ENCODE measurements at regions not wholly inside any gene's neighbourhood (a gene's known extent, or its start where the extent isn't known, plus 50 kb on each side); places are given as distances from the start of the nearest gene placed in this dataset.

GRCh38 chr22:22133910-22134309 lies 110.7 kb upstream of the VPREB1 start:
- TF ChIP-seq POLR2A (IDR thresholded peaks at IDR 0.05) = no peak
- no peak for TF ChIP-seq EP300 (IDR thresholded peaks at IDR 0.05; ENCODE audit: low read depth)
- no peak for TF ChIP-seq POLR2AphosphoS5 (IDR thresholded peaks at IDR 0.05)
- no peak for TF ChIP-seq CTCF (IDR thresholded peaks at IDR 0.05)
- Histone ChIP-seq H3K4me1 (no peaks in the 10 kb centered on the region), H3K36me3 (no peaks in the 10 kb centered on the region), H3K27me3 (peaks cover 25% of the 10 kb centered on the region), H3K27ac (no peak overlapping the region), H3K9me3 (no peaks in the 10 kb centered on the region), H3K4me3 (no peak overlapping the region)
- in situ Hi-C loops (cut with MboI; ENCODE audit: low pct_ligation_motif_present in 1 of 4, low pct_unique_long_range_greater_than_20kb in 1 of 4, low sequenced_read_pairs in 3 of 4) (no loop called here), intact Hi-C loops (cut with DNase I; ENCODE audit: low total_unique reads) (no loop called here)
- WGBS, 2 donors (ENCODE audit: low coverage in 1 of 2) = 83 to 84% methylated on average over 5 of the region's 5 CpGs
- no peak for DNase-seq

DNA sequence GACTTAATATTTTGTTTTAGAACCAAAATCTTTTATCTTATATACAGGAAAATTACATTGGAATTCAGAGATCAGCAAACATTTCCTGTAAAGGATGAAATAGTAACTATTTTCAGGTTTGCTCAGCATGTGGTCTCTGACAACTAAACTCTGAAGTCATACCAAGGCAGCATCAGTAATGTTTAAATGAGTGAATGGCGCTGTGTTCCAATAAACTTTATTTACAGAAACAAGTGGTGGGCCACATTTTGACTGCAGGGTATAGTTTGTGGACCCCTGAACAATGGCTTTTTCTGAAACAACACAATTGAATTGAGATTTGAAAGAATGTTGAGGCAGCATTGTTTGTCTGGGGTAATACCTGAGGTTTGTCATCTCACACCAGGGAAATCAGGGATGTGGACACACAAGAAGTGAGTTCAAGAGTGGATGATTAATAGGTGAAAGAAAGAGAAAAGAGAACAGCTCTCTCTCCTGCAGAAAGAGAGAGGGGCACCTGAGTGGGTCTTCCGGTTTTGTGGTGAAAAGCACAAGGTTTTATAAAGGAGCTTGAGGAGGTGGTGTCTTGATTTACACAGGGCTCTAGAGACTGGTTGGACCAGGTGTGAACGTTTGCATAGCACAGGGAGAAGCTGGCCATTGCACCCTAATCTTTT lies 113.5 kb upstream of the VPREB1 start:
- intact Hi-C loops (cut with DNase I; ENCODE audit: low total_unique reads) (no loop called here), in situ Hi-C loops (cut with MboI; ENCODE audit: low pct_ligation_motif_present in 1 of 4, low pct_unique_long_range_greater_than_20kb in 1 of 4, low sequenced_read_pairs in 3 of 4) (no loop called here)
- WGBS, 2 donors (ENCODE audit: low coverage in 1 of 2) = 46 to 94% methylated on average over 2 to 3 of the region's 3 CpGs
- no peak for TF ChIP-seq POLR2AphosphoS5 (IDR thresholded peaks at IDR 0.05)
- no peak for TF ChIP-seq POLR2A (IDR thresholded peaks at IDR 0.05)
- TF ChIP-seq CTCF (IDR thresholded peaks at IDR 0.05) = no peak
- TF ChIP-seq EP300 (IDR thresholded peaks at IDR 0.05; ENCODE audit: low read depth) = no peak
- Histone ChIP-seq H3K9me3 (no peaks in the 10 kb centered on the region), H3K4me3 (no peak overlapping the region), H3K27ac (no peak overlapping the region), H3K27me3 (peaks cover 11% of the 10 kb centered on the region), H3K4me1 (no peaks in the 10 kb centered on the region), H3K36me3 (no peaks in the 10 kb centered on the region)
- no peak for DNase-seq

DNA sequence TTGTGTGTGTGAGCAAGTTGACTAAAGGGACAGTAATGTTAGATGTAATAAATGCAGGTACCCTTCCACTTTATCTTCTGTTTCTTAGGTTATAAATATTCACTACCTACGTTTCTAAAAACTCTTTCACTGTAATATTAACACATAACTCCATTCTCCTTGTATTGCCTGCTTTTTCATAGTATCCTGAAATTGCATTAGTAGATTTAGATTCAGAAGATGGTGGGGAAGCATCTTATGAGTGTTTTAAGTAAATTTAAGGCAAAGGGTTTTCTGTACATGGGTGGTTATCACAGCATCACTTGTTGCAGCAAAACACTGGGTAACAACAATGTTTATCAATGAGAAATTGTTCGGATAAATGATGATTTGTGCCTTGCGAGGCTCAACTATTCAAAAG lies 115.2 kb upstream of the VPREB1 start:
- in situ Hi-C loops (cut with MboI; ENCODE audit: low pct_ligation_motif_present in 1 of 4, low pct_unique_long_range_greater_than_20kb in 1 of 4, low sequenced_read_pairs in 3 of 4) = no loop called here
- Histone ChIP-seq H3K27me3 (peaks cover 5% of the 10 kb centered on the region), H3K27ac (no peak overlapping the region), H3K4me1 (no peaks in the 10 kb centered on the region), H3K9me3 (no peaks in the 10 kb centered on the region), H3K4me3 (no peak overlapping the region), H3K36me3 (no peaks in the 10 kb centered on the region)
- TF ChIP-seq CTCF (IDR thresholded peaks at IDR 0.05) (no peak), POLR2AphosphoS5 (IDR thresholded peaks at IDR 0.05) (no peak), EP300 (IDR thresholded peaks at IDR 0.05; ENCODE audit: low read depth) (no peak), POLR2A (IDR thresholded peaks at IDR 0.05) (no peak)
- intact Hi-C loops (cut with DNase I; ENCODE audit: low total_unique reads) = no loop called here
- 66 to 80% methylated on average over 3 of the region's 3 CpGs for WGBS, 2 donors (ENCODE audit: low coverage in 1 of 2)
- no peak for DNase-seq

DNA sequence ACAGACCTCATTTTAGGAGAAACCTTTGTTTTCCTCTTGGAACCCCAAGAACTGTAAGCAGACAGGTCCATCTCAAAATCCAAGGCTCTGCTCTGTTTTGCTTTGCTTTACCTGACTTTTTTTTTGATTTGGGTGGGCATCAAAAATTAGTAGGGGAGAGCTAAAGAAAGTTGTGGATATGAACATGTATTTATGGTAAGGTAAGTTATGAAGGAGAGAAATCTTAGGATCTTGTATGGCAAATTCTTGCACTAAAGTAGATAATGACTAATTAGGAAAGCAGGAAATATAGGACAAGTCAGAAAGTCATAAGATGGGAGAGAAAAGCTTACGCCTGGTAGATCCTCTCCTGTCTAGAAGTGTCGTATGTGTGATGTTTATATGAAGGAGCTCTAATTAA lies 116.1 kb upstream of the VPREB1 start:
- no peak for TF ChIP-seq POLR2A (IDR thresholded peaks at IDR 0.05)
- TF ChIP-seq CTCF (IDR thresholded peaks at IDR 0.05) = no peak
- TF ChIP-seq POLR2AphosphoS5 (IDR thresholded peaks at IDR 0.05) = no peak
- TF ChIP-seq EP300 (IDR thresholded peaks at IDR 0.05; ENCODE audit: low read depth) = no peak
- H3K27me3 ChIP-seq = no peaks in the 10 kb centered on the region
- in situ Hi-C loops (cut with MboI; ENCODE audit: low pct_ligation_motif_present in 1 of 4, low pct_unique_long_range_greater_than_20kb in 1 of 4, low sequenced_read_pairs in 3 of 4) = no loop called here
- no peaks in the 10 kb centered on the region for H3K4me1 ChIP-seq
- no peak for DNase-seq
- intact Hi-C loops (cut with DNase I; ENCODE audit: low total_unique reads) = no loop called here
- H3K9me3 ChIP-seq = no peaks in the 10 kb centered on the region
- H3K36me3 ChIP-seq = no peaks in the 10 kb centered on the region
- 93 to 100% methylated on average over 2 of the region's 2 CpGs for WGBS, 2 donors (ENCODE audit: low coverage in 1 of 2)
- H3K4me3 ChIP-seq = no peak overlapping the region
- H3K27ac ChIP-seq = no peak overlapping the region
